ENCODE measurements at regions not wholly inside any gene's neighbourhood (a gene's known extent, or its start where the extent isn't known, plus 50 kb on each side); places are given as distances from the start of the nearest gene placed in this dataset.
"Not testable (repeated sequence)": the region's sequence is repeated elsewhere in the genome, so short reads cannot be mapped to it uniquely, and the experiment has no call there.

- Histone ChIP-seq H3K36me3 (ENCODE audit: control insufficient read depth, insufficient read depth, low read length) (no peaks in the 10 kb centered on the region), H3K9me3 (ENCODE audit: control insufficient read depth, low read length) (no peaks in the 10 kb centered on the region), H3K4me1 (ENCODE audit: control insufficient read depth, insufficient read depth, low read length) (no peaks in the 10 kb centered on the region), H3K4me3 (ENCODE audit: insufficient read depth, low read depth, low read length) (no peak overlapping the region), H3K27ac (ENCODE audit: insufficient read depth, low read depth, low read length, poor library complexity, severe bottlenecking) (no peak overlapping the region), H3K27me3 (ENCODE audit: control insufficient read depth, insufficient read depth, low read length, poor library complexity, severe bottlenecking) (no peaks in the 10 kb centered on the region)
- WGBS, 2 experiments: 80 to 100% methylated on average over 3 of the region's 3 CpGs
Observed at GRCh38 chr3:145006271-145006670, 1034.6 kb downstream of the DIPK2A start.

GRCh38 chr3:145013931-145014330, 1042.3 kb downstream of the DIPK2A start:
- Histone ChIP-seq H3K27ac (ENCODE audit: insufficient read depth, low read depth, low read length, poor library complexity, severe bottlenecking) (no peak overlapping the region), H3K4me3 (ENCODE audit: insufficient read depth, low read depth, low read length) (no peak overlapping the region), H3K9me3 (ENCODE audit: control insufficient read depth, low read length) (no peaks in the 10 kb centered on the region), H3K36me3 (ENCODE audit: control insufficient read depth, insufficient read depth, low read length) (no peaks in the 10 kb centered on the region), H3K4me1 (ENCODE audit: control insufficient read depth, insufficient read depth, low read length) (no peaks in the 10 kb centered on the region), H3K27me3 (ENCODE audit: control insufficient read depth, insufficient read depth, low read length, poor library complexity, severe bottlenecking) (no peaks in the 10 kb centered on the region)
- WGBS, 2 experiments: 100% methylated on average over 1 of the region's 1 CpG; no CpG with 5 or more reads in 1 of the 2 experiments

- 83 to 100% methylated on average over 1 of the region's 1 CpG for WGBS, 2 experiments
- no peak overlapping the region for H3K27ac ChIP-seq (ENCODE audit: insufficient read depth, low read depth, low read length, poor library complexity, severe bottlenecking)
- no peaks in the 10 kb centered on the region for H3K4me1 ChIP-seq (ENCODE audit: control insufficient read depth, insufficient read depth, low read length)
- no peaks in the 10 kb centered on the region for H3K9me3 ChIP-seq (ENCODE audit: control insufficient read depth, low read length)
- H3K4me3 ChIP-seq (ENCODE audit: insufficient read depth, low read depth, low read length): no peak overlapping the region
- no peaks in the 10 kb centered on the region for H3K36me3 ChIP-seq (ENCODE audit: control insufficient read depth, insufficient read depth, low read length)
- H3K27me3 ChIP-seq (ENCODE audit: control insufficient read depth, insufficient read depth, low read length, poor library complexity, severe bottlenecking): no peaks in the 10 kb centered on the region
Observed at GRCh38 chr3:145015253-145015652, 1043.6 kb downstream of the DIPK2A start.

DNA sequence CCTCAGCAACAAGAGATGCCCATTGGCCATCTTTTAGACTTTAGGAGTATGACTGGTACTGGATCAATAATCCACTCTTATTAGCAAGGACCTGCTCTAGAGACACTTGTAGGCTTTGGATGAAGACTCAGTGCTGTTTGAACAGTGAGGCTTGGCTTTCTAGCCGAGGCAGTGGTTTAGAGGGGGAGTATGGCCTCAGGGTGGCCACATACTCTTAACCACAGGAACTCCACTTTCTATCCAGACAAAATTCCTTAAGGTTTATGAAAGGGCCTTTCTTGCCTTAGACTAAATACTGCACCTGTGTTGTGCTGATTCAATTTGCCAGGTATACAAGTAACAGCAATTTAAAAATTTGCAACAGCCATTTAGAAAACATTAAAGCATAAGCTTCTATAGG, 1046.3 kb downstream of the DIPK2A start:
- Histone ChIP-seq H3K4me1 (ENCODE audit: control insufficient read depth, insufficient read depth, low read length) (no peaks in the 10 kb centered on the region), H3K27me3 (ENCODE audit: control insufficient read depth, insufficient read depth, low read length, poor library complexity, severe bottlenecking) (no peaks in the 10 kb centered on the region), H3K4me3 (ENCODE audit: insufficient read depth, low read depth, low read length) (no peak overlapping the region), H3K36me3 (ENCODE audit: control insufficient read depth, insufficient read depth, low read length) (no peaks in the 10 kb centered on the region), H3K9me3 (ENCODE audit: control insufficient read depth, low read length) (no peaks in the 10 kb centered on the region), H3K27ac (ENCODE audit: insufficient read depth, low read depth, low read length, poor library complexity, severe bottlenecking) (no peak overlapping the region)
- WGBS, 2 experiments: 88% methylated on average over 1 of the region's 1 CpG; no CpG with 5 or more reads in 1 of the 2 experiments

GRCh38 chr3:145022447-145022846, 1050.8 kb downstream of the DIPK2A start:
- no peaks in the 10 kb centered on the region for H3K4me1 ChIP-seq (ENCODE audit: control insufficient read depth, insufficient read depth, low read length)
- no peak overlapping the region for H3K4me3 ChIP-seq (ENCODE audit: insufficient read depth, low read depth, low read length)
- H3K27ac ChIP-seq (ENCODE audit: insufficient read depth, low read depth, low read length, poor library complexity, severe bottlenecking): no peak overlapping the region
- H3K36me3 ChIP-seq (ENCODE audit: control insufficient read depth, insufficient read depth, low read length): no peaks in the 10 kb centered on the region
- WGBS, 2 experiments: 92 to 97% methylated on average over 2 of the region's 2 CpGs
- no peaks in the 10 kb centered on the region for H3K27me3 ChIP-seq (ENCODE audit: control insufficient read depth, insufficient read depth, low read length, poor library complexity, severe bottlenecking)
- no peaks in the 10 kb centered on the region for H3K9me3 ChIP-seq (ENCODE audit: control insufficient read depth, low read length)

- H3K9me3 ChIP-seq (ENCODE audit: control insufficient read depth, low read length): no peaks in the 10 kb centered on the region
- no peaks in the 10 kb centered on the region for H3K27me3 ChIP-seq (ENCODE audit: control insufficient read depth, insufficient read depth, low read length, poor library complexity, severe bottlenecking)
- no peak overlapping the region for H3K27ac ChIP-seq (ENCODE audit: insufficient read depth, low read depth, low read length, poor library complexity, severe bottlenecking)
- no peaks in the 10 kb centered on the region for H3K36me3 ChIP-seq (ENCODE audit: control insufficient read depth, insufficient read depth, low read length)
- H3K4me1 ChIP-seq (ENCODE audit: control insufficient read depth, insufficient read depth, low read length): no peaks in the 10 kb centered on the region
- no peak overlapping the region for H3K4me3 ChIP-seq (ENCODE audit: insufficient read depth, low read depth, low read length)
- 100% methylated on average over 1 of the region's 1 CpG; no CpG with 5 or more reads in 1 of the 2 experiments for WGBS, 2 experiments
Observed at GRCh38 chr3:145024700-145025099, 1053.1 kb downstream of the DIPK2A start.

GRCh38 chr3:145027186-145027585, 1055.6 kb downstream of the DIPK2A start:
- H3K9me3 ChIP-seq (ENCODE audit: control insufficient read depth, low read length); H3K4me1 ChIP-seq (ENCODE audit: control insufficient read depth, insufficient read depth, low read length); H3K36me3 ChIP-seq (ENCODE audit: control insufficient read depth, insufficient read depth, low read length); H3K27ac ChIP-seq (ENCODE audit: insufficient read depth, low read depth, low read length, poor library complexity, severe bottlenecking); H3K27me3 ChIP-seq (ENCODE audit: control insufficient read depth, insufficient read depth, low read length, poor library complexity, severe bottlenecking); H3K4me3 ChIP-seq (ENCODE audit: insufficient read depth, low read depth, low read length): not testable (repeated sequence)
- 90 to 92% methylated on average over 3 of the region's 3 CpGs for WGBS, 2 experiments

GRCh38 chr3:145032791-145033190, 1061.2 kb downstream of the DIPK2A start:
- 94% methylated on average over 1 of the region's 1 CpG; no CpG with 5 or more reads in 1 of the 2 experiments for WGBS, 2 experiments
- Histone ChIP-seq H3K27me3 (ENCODE audit: control insufficient read depth, insufficient read depth, low read length, poor library complexity, severe bottlenecking) (no peaks in the 10 kb centered on the region), H3K27ac (ENCODE audit: insufficient read depth, low read depth, low read length, poor library complexity, severe bottlenecking) (no peak overlapping the region), H3K4me1 (ENCODE audit: control insufficient read depth, insufficient read depth, low read length) (no peaks in the 10 kb centered on the region), H3K9me3 (ENCODE audit: control insufficient read depth, low read length) (no peaks in the 10 kb centered on the region), H3K4me3 (ENCODE audit: insufficient read depth, low read depth, low read length) (no peak overlapping the region), H3K36me3 (ENCODE audit: control insufficient read depth, insufficient read depth, low read length) (no peaks in the 10 kb centered on the region)

- no peaks in the 10 kb centered on the region for H3K9me3 ChIP-seq (ENCODE audit: control insufficient read depth, low read length)
- WGBS, 2 experiments: 100% methylated on average over 1 of the region's 1 CpG; no CpG with 5 or more reads in 1 of the 2 experiments
- no peaks in the 10 kb centered on the region for H3K27me3 ChIP-seq (ENCODE audit: control insufficient read depth, insufficient read depth, low read length, poor library complexity, severe bottlenecking)
- no peaks in the 10 kb centered on the region for H3K4me1 ChIP-seq (ENCODE audit: control insufficient read depth, insufficient read depth, low read length)
- H3K4me3 ChIP-seq (ENCODE audit: insufficient read depth, low read depth, low read length): no peak overlapping the region
- H3K27ac ChIP-seq (ENCODE audit: insufficient read depth, low read depth, low read length, poor library complexity, severe bottlenecking): no peak overlapping the region
- no peaks in the 10 kb centered on the region for H3K36me3 ChIP-seq (ENCODE audit: control insufficient read depth, insufficient read depth, low read length)
Observed at GRCh38 chr3:145035682-145036081, 1064.1 kb downstream of the DIPK2A start.

DNA sequence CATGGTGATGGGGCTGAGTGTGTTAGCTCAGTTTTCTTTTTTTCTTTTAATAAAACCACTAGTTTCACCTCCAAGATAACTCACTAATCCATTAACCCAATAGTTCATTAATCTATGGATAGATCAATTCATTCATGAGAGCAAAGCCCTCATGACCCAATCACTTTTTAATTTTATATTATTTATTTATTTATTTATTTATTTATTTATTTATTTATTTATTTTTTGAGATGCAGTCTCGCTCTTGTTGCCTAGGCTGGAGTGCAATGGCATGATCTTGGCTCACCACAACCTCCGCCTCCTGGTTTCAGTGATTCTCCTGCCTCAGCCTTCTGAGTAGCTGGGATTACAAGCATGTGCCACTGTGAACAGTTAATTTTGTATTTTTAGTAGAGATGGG, 1082.4 kb downstream of the DIPK2A start:
- H3K4me3 ChIP-seq (ENCODE audit: insufficient read depth, low read depth, low read length); H3K4me1 ChIP-seq (ENCODE audit: control insufficient read depth, insufficient read depth, low read length); H3K27ac ChIP-seq (ENCODE audit: insufficient read depth, low read depth, low read length, poor library complexity, severe bottlenecking); H3K36me3 ChIP-seq (ENCODE audit: control insufficient read depth, insufficient read depth, low read length); H3K9me3 ChIP-seq (ENCODE audit: control insufficient read depth, low read length); H3K27me3 ChIP-seq (ENCODE audit: control insufficient read depth, insufficient read depth, low read length, poor library complexity, severe bottlenecking): not testable (repeated sequence)
- 92 to 98% methylated on average over 2 of the region's 2 CpGs for WGBS, 2 experiments

All from ectodermal cell (in vitro differentiated cells).